HFF-Myc (cell line): ENCODE measurements at regions not wholly inside any gene's neighbourhood (a gene's known extent, or its start where the extent isn't known, plus 50 kb on each side); places are given as distances from the start of the nearest gene placed in this dataset.
"Not testable (repeated sequence)": the region's sequence is repeated elsewhere in the genome, so short reads cannot be mapped to it uniquely, and the experiment has no call there.

Experiments
- DNase-seq: peaks from one replicate; pipeline ENCODE4 v3.0.0-alpha.2; 2011; ENCODE audit warnings: low read depth; ENCODE audit errors: extremely low read depth
- H3K4me3 ChIP-seq: replicated peaks from 2 replicates; pipeline ENCODE4 v1.5.1; 2011; ENCODE audit warnings: low read depth, mild to moderate bottlenecking, control low read depth, low read length
- TF ChIP-seq, protein P1 (sequence below): IDR thresholded peaks from 2 replicates; pipeline ENCODE4 v1.5.1; 2012; ENCODE audit warnings: mild to moderate bottlenecking, low read depth, low read length, control low read depth; ENCODE audit errors: missing control alignments

DNA sequence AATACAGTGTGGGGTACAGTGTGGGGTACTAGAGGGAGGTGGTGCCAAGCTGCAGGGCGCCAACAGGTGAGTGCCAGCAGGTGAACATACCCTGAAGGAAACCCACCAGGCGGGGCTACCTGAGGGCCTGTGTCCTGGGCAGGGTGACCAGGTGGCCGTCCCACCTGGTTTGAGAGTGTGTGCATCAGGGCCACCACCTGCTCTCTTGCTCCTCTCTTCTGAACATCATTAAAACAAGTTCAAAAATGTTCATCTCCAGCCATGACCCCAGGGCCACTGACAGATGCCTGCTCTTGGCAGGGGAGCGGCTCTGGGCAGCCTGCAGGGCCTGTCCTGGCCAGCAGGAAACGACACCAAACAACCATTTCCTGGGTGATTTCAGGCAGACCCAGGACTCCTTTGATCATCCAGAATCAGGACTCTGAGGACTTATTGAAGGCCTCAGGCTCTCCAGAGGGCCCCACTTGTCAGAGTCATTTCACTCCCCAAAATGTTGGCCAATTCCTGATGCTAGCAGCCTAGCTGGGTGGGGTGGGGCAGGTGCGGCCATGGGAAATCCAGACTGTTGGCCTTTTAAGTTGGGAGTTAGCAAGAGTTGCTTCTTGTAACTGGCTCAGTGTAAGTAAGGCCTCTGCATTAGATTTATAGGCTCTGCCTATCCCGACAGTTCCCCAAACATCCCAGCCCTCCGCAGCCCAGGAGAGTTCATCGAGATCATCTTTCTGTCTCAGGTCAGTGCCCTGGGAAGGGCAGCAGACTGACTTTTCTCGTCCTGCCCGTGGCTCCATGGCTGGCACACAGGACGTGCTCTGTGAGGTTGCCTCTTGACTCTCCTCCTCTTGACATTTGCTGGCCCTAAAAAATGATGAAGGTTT is 111.5 kb upstream of the ZNF236 start:
- H3K4me3 ChIP-seq: no peak overlapping the region
- TF ChIP-seq, protein P1, sequence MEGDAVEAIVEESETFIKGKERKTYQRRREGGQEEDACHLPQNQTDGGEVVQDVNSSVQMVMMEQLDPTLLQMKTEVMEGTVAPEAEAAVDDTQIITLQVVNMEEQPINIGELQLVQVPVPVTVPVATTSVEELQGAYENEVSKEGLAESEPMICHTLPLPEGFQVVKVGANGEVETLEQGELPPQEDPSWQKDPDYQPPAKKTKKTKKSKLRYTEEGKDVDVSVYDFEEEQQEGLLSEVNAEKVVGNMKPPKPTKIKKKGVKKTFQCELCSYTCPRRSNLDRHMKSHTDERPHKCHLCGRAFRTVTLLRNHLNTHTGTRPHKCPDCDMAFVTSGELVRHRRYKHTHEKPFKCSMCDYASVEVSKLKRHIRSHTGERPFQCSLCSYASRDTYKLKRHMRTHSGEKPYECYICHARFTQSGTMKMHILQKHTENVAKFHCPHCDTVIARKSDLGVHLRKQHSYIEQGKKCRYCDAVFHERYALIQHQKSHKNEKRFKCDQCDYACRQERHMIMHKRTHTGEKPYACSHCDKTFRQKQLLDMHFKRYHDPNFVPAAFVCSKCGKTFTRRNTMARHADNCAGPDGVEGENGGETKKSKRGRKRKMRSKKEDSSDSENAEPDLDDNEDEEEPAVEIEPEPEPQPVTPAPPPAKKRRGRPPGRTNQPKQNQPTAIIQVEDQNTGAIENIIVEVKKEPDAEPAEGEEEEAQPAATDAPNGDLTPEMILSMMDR: no peak
- DNase-seq: no peak

DNA sequence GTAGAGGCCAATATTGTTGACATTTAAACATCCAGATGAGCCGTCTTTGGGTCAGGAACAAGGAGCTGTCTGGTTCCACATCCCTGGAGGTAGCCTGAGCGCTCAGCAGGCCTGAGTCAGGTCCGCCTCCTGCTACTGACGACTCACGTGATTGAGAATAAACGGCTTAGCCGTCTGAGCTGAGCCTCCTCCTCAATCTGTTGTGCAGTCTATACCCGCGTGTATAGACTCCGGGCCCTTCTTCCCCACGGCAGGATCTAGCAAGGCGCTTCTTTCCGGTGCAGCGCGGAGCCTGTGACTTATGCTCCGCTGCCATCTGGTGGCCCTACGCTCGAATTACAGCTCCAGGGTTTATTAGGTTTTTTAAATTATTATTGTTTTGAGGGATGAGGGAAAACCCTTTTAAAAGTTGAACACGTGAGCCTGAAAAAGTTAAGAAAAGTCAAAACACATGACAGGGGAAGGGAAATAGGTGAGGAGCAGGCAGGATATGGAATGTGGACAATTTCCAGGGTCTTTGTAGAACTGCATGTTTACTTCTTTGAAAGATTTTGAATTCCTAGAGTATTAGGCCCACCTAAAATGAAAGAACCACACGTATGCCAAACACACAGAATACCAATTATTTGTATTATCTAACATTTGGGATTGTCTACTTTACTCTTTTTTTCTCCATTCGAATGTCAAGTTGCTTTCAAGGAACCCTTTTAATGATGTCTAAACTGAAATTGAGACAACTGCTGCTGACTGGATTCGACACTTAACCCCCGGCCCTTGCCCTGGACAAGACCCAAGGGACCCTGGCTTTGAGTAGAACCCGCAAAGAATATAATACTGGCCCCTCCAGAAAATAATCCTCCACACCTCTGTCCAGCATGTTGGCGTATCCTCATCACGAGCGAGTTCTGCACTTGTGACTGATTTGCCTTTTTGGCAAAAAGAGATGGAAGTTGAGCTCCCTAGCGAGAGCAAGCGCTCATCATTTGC is 112.4 kb upstream of the ZNF236 start:
- peak; percentile 44 for DNase-seq
- H3K4me3 ChIP-seq: no peak overlapping the region
- TF ChIP-seq, protein P1: peak; percentile 82

DNA sequence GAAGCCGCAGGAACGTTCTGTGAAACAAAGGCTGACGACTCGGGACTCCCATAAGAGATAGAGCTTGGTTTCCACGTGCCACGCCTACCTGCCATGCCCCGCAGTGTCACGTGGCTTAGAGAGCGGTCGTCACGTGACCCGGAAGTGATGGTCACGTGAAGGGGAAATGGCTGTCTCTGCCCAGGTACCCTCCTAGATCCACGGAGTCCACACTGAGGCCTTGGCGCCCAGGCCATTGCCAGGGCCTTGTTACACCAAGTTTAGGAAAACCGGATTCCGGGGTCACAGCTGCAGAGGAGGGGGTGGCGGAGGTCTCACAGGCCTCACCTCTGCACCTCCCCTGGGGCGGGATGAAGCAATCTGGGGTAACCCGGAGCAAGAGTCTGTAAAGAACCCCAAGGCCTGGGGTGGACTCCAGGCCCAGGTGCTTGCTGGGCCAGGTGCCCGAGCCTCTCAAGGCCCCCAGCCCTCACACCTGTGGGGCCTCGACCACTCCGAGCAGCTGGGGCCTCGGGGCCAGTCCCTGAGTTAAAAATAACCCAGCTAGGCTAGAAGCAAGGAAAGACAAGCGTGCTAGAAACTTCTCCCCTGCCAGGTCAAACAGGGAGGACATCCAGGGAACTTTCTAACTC is 113.5 kb upstream of the ZNF236 start:
- TF ChIP-seq, protein P1: no peak

DNA sequence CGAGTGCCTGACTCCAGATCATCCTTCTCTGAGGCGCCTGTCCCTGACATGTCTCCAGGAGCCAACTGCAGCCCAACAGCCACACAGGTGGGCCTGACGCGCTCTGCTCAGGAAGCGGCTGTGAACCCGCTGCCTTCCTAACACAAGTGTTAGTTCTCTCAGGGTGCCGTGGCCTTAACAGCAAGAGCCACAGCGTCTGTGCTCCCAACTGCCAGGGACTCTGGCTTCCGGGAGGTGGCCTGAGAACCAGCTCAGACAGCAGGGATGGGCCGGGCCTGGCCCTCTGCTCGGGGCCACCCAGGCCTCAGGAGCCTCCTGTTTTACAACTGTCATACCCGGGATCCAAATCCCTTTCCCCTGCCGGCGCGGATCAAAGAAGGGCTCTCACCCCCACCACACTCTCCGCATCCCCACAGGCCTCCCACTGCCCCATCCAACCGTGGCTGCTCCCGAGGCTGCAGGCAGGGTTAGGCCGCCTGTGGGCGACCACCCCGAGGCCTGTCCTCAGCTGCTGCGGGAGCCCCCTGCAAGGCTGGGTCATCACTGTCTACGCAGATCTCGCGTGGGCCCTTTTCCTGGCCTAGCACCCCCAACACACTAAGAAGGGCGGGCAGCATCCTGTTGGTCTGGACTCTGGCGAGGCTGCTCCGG is 114.2 kb upstream of the ZNF236 start:
- TF ChIP-seq, protein P1: no peak
- no peak overlapping the region for H3K4me3 ChIP-seq
- no peak for DNase-seq

More for the DNA sequence above, 113.5 kb upstream of the ZNF236 start:
- H3K4me3 ChIP-seq: no peak overlapping the region
- no peak for DNase-seq

DNA sequence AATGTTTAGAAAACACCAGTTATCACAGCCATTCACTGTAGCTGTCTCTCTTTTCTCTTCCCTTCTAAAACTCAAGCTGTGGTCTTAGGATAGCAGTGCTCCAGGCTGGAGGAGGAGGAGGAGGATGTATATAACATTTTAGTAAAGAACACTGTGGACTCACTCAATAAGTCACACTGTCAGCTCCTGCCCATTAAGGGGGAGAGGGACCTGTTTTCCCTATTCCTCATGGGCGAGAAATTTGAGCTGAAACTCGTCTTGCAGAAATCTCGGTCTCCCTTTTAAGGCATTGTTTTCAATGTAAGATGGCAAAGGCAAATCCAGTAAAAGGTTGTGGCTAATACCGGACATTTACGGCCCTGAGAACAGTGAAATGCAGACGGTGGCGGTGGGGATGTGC is 114.8 kb upstream of the ZNF236 start:
- DNase-seq: no peak
- TF ChIP-seq, protein P1: no peak
- no peak overlapping the region for H3K4me3 ChIP-seq

DNA sequence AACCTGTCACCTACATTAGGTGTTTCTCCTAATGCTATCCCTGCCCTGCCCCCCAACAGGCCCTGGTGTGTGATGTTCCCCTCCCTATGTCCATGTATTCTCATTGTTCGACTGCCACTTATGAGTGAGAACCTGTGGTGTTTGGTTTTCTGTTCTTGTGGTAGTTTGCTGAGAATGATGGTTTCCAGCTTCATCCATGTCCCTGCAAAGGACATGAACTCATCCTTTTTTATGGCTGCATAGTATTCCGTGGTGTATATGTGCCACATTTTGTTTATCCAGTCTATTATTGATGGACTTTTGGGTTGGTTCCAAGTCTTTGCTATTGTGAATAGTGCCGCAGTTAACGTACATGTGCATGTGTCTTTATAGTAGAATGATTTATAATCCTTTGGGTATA is 117.8 kb upstream of the ZNF236 start:
- H3K4me3 ChIP-seq, DNase-seq: not testable (repeated sequence)
